ENCODE measurements at regions not wholly inside any gene's neighbourhood (a gene's known extent, or its start where the extent isn't known, plus 50 kb on each side); places are given as distances from the start of the nearest gene placed in this dataset.

- no peak for TF ChIP-seq FOXA1 (IDR thresholded peaks at IDR 0.05)
- no peak for TF ChIP-seq BHLHE40 (IDR thresholded peaks at IDR 0.05; ENCODE audit: borderline replicate concordance)
- no peak for TF ChIP-seq CTBP1 (IDR thresholded peaks at IDR 0.05; ENCODE audit: borderline replicate concordance)
These were observed 254.6 kb downstream of the SH3BP4 start for GRCh38 chr2:235206399-235206798.

Measured in HEK293T (cell line).